IMR-90 (cell line): ENCODE measurements at regions not wholly inside any gene's neighbourhood (a gene's known extent, or its start where the extent isn't known, plus 50 kb on each side); places are given as distances from the start of the nearest gene placed in this dataset.

Experiments used
- ATAC-seq: fragments of 200-7000 bp; cut with Tn5 transposase; 2 replicates; pipeline ENCODE4 v1.9.1; 2020; ENCODE audit warnings: low read depth, mild to moderate bottlenecking, moderate library complexity
- BruUV-seq: library from RNA; stranded (reverse); fragments of 400-500 nt; replicated peaks from 2 replicates; lab custom pipeline; 2021; lab: Mats Ljungman, UMichigan
- CTCF ChIA-PET: fragments of 300-600 bp; formaldehyde crosslinking; extraction: SDS; loops from one replicate; lab custom pipeline; 2021; ENCODE audit warnings: antibody characterized with exemption; lab: Yijun Ruan, JAX
- POLR2A ChIA-PET: fragments of 300-600 bp; sonication (Branson Sonifier 250); formaldehyde crosslinking; loops from one replicate; lab custom pipeline; 2022; ENCODE audit warnings: antibody characterized with exemption; ENCODE audit not compliant: unreplicated experiment; lab: Charles Lee
- DNase-seq: peaks from one replicate; pipeline ENCODE4 v3.0.0; 2013
- H2AFZ ChIP-seq: replicated peaks from 2 replicates; pipeline ENCODE3; 2013; ENCODE audit warnings: low read length, mild to moderate bottlenecking; ENCODE audit not compliant: poor library complexity
- H2AK5ac ChIP-seq: 2 replicates; pipeline ENCODE4 v1.6.1; 2013; ENCODE audit warnings: low read depth, low read length, inconsistent platforms
- H2AK9ac ChIP-seq: replicated peaks from 2 replicates; pipeline ENCODE3; 2013; ENCODE audit warnings: mild to moderate bottlenecking, low read depth, low read length, moderate library complexity; ENCODE audit not compliant: poor library complexity
- H2BK120ac ChIP-seq: 2 replicates; pipeline ENCODE4 v1.6.1; 2013; ENCODE audit warnings: low read depth, low read length, inconsistent platforms
- H2BK15ac ChIP-seq: 3 replicates; pipeline ENCODE4 v1.6.1; 2013; ENCODE audit warnings: low read depth, low read length, inconsistent platforms
- H2BK20ac ChIP-seq: 2 replicates; pipeline ENCODE4 v1.6.1; 2013; ENCODE audit warnings: low read depth, mild to moderate bottlenecking, inconsistent platforms, low read length, moderate library complexity
- H2BK5ac ChIP-seq: 2 replicates; pipeline ENCODE4 v1.6.1; 2013; ENCODE audit warnings: mild to moderate bottlenecking, low read depth, low read length, inconsistent platforms; ENCODE audit not compliant: poor library complexity, severe bottlenecking
- H3K14ac ChIP-seq: replicated peaks from 2 replicates; pipeline ENCODE4 v1.6.1; 2013; ENCODE audit warnings: low read depth, low read length, inconsistent platforms
- H3K18ac ChIP-seq: 2 replicates; pipeline ENCODE4 v1.6.1; 2013; ENCODE audit warnings: low read depth, low read length, control low read depth
- H3K23ac ChIP-seq: 2 replicates; pipeline ENCODE4 v1.6.1; 2013; ENCODE audit warnings: low read depth, low read length, inconsistent platforms
- H3K27ac ChIP-seq: 2 replicates; pipeline ENCODE4 v1.5.1; 2013; ENCODE audit warnings: mild to moderate bottlenecking, control low read depth, low read length; ENCODE audit not compliant: insufficient read depth
- H3K27me3 ChIP-seq: 2 replicates; pipeline ENCODE4 v1.6.1; 2013; ENCODE audit warnings: low read length; ENCODE audit not compliant: control insufficient read depth, insufficient read depth
- H3K36me3 ChIP-seq: 2 replicates; pipeline ENCODE4 v1.6.1; 2013; ENCODE audit warnings: low read length, mixed read lengths; ENCODE audit not compliant: control insufficient read depth, insufficient read depth
- H3K4ac ChIP-seq: 2 replicates; pipeline ENCODE4 v1.6.1; 2013; ENCODE audit warnings: low read depth, low read length, inconsistent platforms
- H3K4me1 ChIP-seq: 2 replicates; pipeline ENCODE4 v1.6.1; 2013; ENCODE audit warnings: low read length, mixed read lengths; ENCODE audit not compliant: control insufficient read depth, insufficient read depth
- H3K4me2 ChIP-seq: 2 replicates; pipeline ENCODE4 v1.6.1; 2013; ENCODE audit warnings: low read depth, mild to moderate bottlenecking, control low read depth, low read length, moderate library complexity
- H3K4me3 ChIP-seq: 2 replicates; pipeline ENCODE4 v1.5.1; 2013; ENCODE audit warnings: low read depth, mild to moderate bottlenecking, control low read depth, low read length, moderate library complexity; ENCODE audit not compliant: insufficient read depth
- H3K56ac ChIP-seq: 2 replicates; pipeline ENCODE4 v1.6.1; 2013; ENCODE audit warnings: low read length, inconsistent platforms; ENCODE audit not compliant: insufficient read depth; ENCODE audit errors: extremely low read depth
- H3K79me1 ChIP-seq, 2 experiments: 2 replicates each; pipeline ENCODE4 v1.6.1; 2013; ENCODE audit warnings: low read length in 2 of 2, inconsistent platforms in 1 of 2, low read depth in 1 of 2
- H3K9ac ChIP-seq: 2 replicates; pipeline ENCODE4 v1.6.1; 2013; ENCODE audit warnings: low read depth, low read length, control low read depth
- H3K9me1 ChIP-seq: 2 replicates; pipeline ENCODE4 v1.6.1; 2013; ENCODE audit warnings: low read length, inconsistent platforms; ENCODE audit not compliant: insufficient read depth
- H3K9me3 ChIP-seq: 2 replicates; pipeline ENCODE4 v1.6.1; 2013; ENCODE audit warnings: low read length; ENCODE audit not compliant: control insufficient read depth, insufficient read depth
- H4K20me1 ChIP-seq: 2 replicates; pipeline ENCODE4 v1.6.1; 2013; ENCODE audit warnings: low read length, inconsistent platforms; ENCODE audit not compliant: insufficient read depth
- H4K5ac ChIP-seq: 2 replicates; pipeline ENCODE4 v1.6.1; 2013; ENCODE audit warnings: mild to moderate bottlenecking, low read depth, low read length, control low read depth
- H4K8ac ChIP-seq, 2 experiments: 2 replicates each; pipeline ENCODE4 v1.6.1; 2013; ENCODE audit warnings: low read depth in 2 of 2, low read length in 2 of 2, control low read depth in 1 of 2, inconsistent platforms in 1 of 2
- H4K91ac ChIP-seq: 2 replicates; pipeline ENCODE4 v1.6.1; 2013; ENCODE audit warnings: low read depth, low read length, inconsistent platforms; ENCODE audit not compliant: insufficient read depth
- CEBPB ChIP-seq: IDR thresholded peaks from 2 replicates; pipeline ENCODE4 v1.6.1; 2012; ENCODE audit warnings: low read depth, low read length, improper control_type of control experiment
- CTCF ChIP-seq: conservative IDR thresholded peaks from 2 replicates; pipeline ENCODE4 v1.5.1; 2012; ENCODE audit warnings: mild to moderate bottlenecking, low read depth, low read length, improper control_type of control experiment
- FOS ChIP-seq: fragments of 150-350 bp; IDR thresholded peaks from 2 replicates; pipeline ENCODE4 v1.6.1; 2016; ENCODE audit warnings: low read depth, low read length
- MAZ ChIP-seq: IDR thresholded peaks from 2 replicates; pipeline ENCODE4 v1.6.1; 2012; ENCODE audit warnings: low read depth, mild to moderate bottlenecking, low read length, improper control_type of control experiment, moderate library complexity, borderline replicate concordance
- POLR2A ChIP-seq: IDR thresholded peaks from 2 replicates; pipeline ENCODE4 v1.6.1; 2012; ENCODE audit warnings: mild to moderate bottlenecking, low read depth, low read length
- WGBS, 2 experiments: methylation state at CpG; one replicate each; pipeline versions ENCODE4 v1.1.5 to v1.1.7; 2013; ENCODE audit warnings: missing lambda C conversion rate in 2 of 2; ENCODE audit not compliant: insufficient read length in 1 of 2; ENCODE audit errors: extremely low coverage in 2 of 2; 5-methylcytosine and 5-hydroxymethylcytosine counted together
- dilution Hi-C: fragments of 300-500 bp; cut with HindIII; formaldehyde crosslinking; loops from one replicate; pipeline ENCODE4 v1.14.3; 2018; ENCODE audit warnings: low sequenced_read_pairs; ENCODE audit not compliant: unreplicated experiment
- in situ Hi-C: fragments of 300-500 bp; cut with MboI; formaldehyde crosslinking; loops from 3 replicates; pipeline ENCODE4 v1.14.3; 2019; ENCODE audit warnings: low sequenced_read_pairs, inconsistent platforms, mixed read lengths
- intact Hi-C: fragments of 100-400 bp; cut with micrococcal nuclease; formaldehyde crosslinking; loops from 2 replicates; pipeline ENCODE4 v1.10.0; 2022

- Histone ChIP-seq H2BK5ac (peak overlapping the region; percentile 66), H4K91ac (peak overlapping the region; percentile 39; the same call in 1 of the 2 replicates), H3K9ac (no peak overlapping the region), H3K4me2 (peak overlapping the region; percentile 20; the same call in 1 of the 2 replicates), H3K9me3 (no peaks in the 10 kb centered on the region), H2BK20ac (peak overlapping the region; percentile 84), H3K27me3 (no peaks in the 10 kb centered on the region), H3K56ac (no peak overlapping the region), H2BK120ac (peak overlapping the region; percentile 82), H4K8ac (peak overlapping the region; percentile 7 to 67; a peak in 1 of 4 replicates), H2AK5ac (no peak overlapping the region), H3K4me1 (peaks cover 9% of the 10 kb centered on the region), H2BK15ac (0 out of 3 replicates have a peak overlapping the region, but pooled peaks have one; percentile 10), H3K23ac (no peak overlapping the region), H2AK9ac (no peak overlapping the region), H4K5ac (peak overlapping the region; percentile 8; the same call in 1 of the 2 replicates), H3K79me1 (no peaks in the 10 kb centered on the region), H3K27ac (no peak overlapping the region), H4K20me1 (0 out of 2 replicates have a peak, but pooled peaks cover 4% of the 10 kb centered on the region), H3K4ac (peak overlapping the region; percentile 75), H3K18ac (peak overlapping the region; percentile 47; the same call in 1 of the 2 replicates), H3K4me3 (no peak overlapping the region), H3K9me1 (peaks cover 11% of the 10 kb centered on the region; the same call in 1 of the 2 replicates), H2AFZ (peak overlapping the region; percentile 60), H3K36me3 (no peaks in the 10 kb centered on the region), H3K14ac (no peak overlapping the region; the same call in 1 of the 2 replicates)
- CTCF ChIA-PET: no interaction called here
- dilution Hi-C loops (no loop called here), in situ Hi-C loops (no loop called here), intact Hi-C loops (no loop called here)
- ATAC-seq (peak; percentile 84), DNase-seq (peak; percentile 79)
- POLR2A ChIA-PET: no interaction called here
- no peak for TF ChIP-seq POLR2A
- no peak for TF ChIP-seq CTCF
- no peak for TF ChIP-seq MAZ
- peak; percentile 33; the same call in 1 of the 2 replicates for TF ChIP-seq FOS
- 0 out of 2 replicates have a peak, but pooled peaks have one; percentile 2 for TF ChIP-seq CEBPB
- no TSS peak for BruUV-seq
- 0% methylated on average over 2 of the region's 4 CpGs; no CpG with 5 or more reads in 1 of the 2 experiments for WGBS, 2 experiments
Observed at GRCh38 chr11:131109257-131109656, 193.0 kb upstream of the SNX19 start.
